ENCODE measurements at regions not wholly inside any gene's neighbourhood (a gene's known extent, or its start where the extent isn't known, plus 50 kb on each side); places are given as distances from the start of the nearest gene placed in this dataset.

GRCh38 chr2:177063331-177063730, 149.3 kb upstream of the HNRNPA3 start:
- DNase-seq (ENCODE audit: low spot score): no peak

DNA sequence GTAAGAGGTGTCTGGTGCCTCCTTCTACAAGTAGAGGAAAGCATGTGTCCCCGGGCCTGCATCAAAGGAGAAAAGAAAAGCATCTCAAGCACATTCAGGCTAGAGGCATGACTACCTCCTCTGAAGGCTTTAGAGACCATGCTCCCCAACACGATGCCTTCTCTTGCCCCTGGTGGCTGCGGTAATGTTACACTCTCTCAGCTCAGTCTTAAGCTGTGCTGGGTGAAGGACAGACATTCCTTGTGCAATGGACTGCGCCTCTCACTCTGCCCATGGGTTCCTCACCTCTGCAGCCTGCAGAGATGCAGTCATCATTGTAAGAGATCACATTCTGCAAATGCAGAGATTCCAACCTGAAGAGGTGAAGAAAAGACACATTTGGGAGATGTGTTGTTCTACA, 148.2 kb upstream of the HNRNPA3 start:
- DNase-seq (ENCODE audit: low spot score): no peak

GRCh38 chr2:177068967-177069366, 143.6 kb upstream of the HNRNPA3 start:
- no peak for DNase-seq (ENCODE audit: low spot score)

GRCh38 chr2:177072090-177072489, 140.5 kb upstream of the HNRNPA3 start:
- DNase-seq (ENCODE audit: low spot score): no peak

DNA sequence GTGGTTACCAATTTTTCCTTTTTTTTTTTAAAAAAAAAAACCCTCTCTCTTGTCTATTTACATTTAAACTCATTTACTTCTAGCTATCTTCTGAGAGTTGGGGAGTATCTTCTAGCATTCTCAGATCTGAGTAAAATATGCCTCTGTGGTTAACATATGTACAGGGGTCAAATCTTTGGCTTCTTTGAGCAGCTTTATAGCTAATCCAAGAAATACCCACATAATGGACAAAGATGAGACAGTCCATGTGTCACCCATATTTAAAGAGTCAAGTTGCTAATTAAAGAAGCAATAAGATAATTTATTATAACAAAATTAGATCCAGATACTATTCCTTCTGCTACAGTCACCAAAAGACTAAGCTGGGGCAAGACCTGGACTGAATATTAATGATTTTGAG, 139.0 kb upstream of the HNRNPA3 start:
- DNase-seq (ENCODE audit: low spot score): no peak

DNA sequence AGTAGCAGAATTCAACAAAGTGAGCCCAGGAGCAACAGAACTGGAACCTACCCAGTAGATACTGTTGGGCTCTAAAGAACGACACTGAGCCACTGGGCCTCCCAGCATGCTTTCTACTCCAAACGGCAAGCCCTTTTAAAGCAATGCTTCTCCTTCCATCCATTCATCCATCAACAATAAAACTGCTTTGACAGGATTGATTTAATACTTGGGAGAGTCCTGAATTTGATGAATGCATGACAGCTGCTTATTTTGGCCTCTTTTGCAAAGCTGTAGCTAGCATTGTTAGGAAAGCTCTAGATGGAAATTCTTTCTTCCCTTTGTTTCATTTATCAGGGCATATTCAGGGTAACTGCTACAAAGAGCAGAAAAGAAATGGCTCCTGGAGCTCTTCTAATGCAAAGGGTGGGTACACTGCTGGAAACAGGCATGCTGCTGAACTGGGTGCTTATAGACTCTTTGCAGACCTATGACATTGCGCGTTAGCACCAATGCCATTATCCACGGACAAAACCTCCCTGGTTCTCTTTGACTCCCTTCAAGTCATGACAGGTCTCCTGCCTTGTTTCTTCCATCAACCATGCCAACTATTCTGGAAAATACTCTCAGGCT, 138.4 kb upstream of the HNRNPA3 start:
- no peak for DNase-seq (ENCODE audit: low spot score)

- no peak for DNase-seq (ENCODE audit: low spot score)
These were observed 137.3 kb upstream of the HNRNPA3 start for GRCh38 chr2:177075254-177075653.

DNA sequence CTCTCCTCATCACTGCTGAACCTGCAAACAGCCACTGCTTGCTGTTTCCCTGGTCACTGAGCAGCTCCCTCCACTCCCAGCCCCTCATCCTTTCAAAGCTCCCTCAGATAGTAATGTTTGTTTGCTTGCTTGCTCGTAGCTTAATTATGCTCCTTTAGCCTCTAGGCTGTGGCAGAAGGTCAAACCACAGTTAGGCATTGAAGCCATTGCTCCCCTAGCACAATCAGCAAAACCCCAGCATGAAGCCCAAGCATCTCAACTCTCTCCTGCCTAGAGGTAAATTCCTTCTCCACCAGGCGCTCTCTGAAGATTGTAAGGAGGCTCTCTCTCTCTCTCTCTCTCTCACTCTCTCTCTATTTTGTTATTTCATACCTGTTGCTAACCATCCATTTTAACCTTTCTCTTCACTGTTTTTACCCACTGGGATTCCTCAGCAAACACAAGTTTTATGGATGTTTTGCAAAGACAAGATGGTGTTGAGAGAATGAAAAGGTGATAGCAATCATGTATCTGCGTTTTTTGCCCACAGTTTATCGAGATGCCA, 135.9 kb upstream of the HNRNPA3 start:
- no peak for DNase-seq (ENCODE audit: low spot score)

DNA sequence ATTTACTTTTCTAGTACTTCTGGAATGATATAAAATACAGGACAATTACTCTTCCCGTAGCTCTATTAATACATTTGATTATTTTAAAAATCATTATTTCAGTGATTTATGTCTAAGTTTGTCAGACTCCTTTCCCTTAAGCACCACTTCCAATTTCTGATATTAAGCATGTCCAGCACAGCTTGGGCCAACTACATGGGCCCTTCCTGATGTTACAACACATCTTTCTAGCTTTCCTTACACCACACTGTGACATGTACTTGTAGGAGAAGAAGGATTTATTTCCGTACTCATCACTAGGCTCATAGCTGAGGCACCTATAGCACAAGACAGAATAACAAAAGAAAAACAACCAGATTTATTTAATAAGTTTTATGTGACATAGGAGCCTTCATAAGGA, 134.8 kb upstream of the HNRNPA3 start:
- DNase-seq (ENCODE audit: low spot score): no peak

DNA sequence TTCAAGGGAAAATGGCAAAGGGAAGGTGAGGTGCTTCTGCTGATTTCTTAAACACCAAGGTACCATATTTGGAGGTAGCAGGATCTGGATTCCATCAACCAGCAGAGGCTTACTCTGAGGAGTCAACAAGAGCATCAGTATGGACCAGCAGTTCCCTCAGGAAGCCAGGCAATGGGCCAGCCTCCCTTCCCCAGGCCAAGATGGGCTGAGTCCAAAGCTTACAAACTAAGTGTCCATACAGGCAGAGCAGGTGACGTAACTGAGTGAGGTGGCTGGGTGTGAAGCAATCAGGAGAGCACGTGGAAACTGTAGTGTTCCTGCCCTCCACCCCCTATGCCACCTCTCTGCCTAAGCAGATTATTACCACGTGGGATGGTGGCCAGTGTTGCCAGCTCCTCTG, 134.2 kb upstream of the HNRNPA3 start:
- DNase-seq (ENCODE audit: low spot score): no peak

DNA sequence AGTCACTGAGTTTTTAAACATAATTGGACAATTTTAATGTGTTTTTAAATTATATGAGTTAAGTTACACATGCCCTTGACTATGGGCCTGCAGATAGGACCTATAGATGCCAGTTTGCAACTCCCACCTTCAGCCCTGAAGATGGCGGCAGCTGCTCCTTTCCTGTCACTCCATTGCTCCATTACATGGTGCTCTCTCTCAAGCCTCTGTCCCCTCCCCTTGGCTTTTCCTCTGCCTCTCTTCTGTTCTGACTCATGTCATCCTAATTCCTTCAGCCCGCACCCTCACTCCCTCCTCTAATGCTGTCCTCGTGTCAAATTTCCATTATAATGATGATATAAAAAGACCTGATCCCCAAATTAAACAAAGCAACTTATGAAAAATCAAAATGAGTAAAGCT, 133.7 kb upstream of the HNRNPA3 start:
- DNase-seq (ENCODE audit: low spot score): no peak

DNA sequence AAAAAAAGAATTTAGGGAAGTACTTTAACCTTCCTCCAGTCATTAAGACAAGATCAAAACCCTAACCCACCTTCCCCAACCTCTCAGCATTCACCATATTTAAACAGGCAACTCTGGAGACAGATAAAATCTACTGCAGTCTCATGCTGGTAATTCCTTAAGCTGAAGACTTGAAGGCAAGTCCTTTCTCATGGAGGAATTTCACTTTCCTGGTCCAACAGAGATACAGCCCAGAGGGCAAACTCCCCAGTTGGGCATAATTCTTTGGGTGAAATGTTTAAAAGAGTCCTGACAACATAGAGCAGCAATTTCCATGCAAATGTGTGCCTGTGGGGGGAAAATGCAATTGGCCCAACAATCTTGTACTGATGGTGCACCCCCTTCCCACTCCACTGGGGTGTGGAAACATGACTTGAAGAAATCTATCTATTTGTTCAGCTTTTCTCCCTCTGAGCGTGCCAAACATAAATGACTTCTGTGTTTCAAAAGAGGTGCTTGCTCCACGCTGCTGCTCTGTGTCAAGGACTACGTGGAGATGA, 131.8 kb upstream of the HNRNPA3 start:
- DNase-seq (ENCODE audit: low spot score): no peak

DNA sequence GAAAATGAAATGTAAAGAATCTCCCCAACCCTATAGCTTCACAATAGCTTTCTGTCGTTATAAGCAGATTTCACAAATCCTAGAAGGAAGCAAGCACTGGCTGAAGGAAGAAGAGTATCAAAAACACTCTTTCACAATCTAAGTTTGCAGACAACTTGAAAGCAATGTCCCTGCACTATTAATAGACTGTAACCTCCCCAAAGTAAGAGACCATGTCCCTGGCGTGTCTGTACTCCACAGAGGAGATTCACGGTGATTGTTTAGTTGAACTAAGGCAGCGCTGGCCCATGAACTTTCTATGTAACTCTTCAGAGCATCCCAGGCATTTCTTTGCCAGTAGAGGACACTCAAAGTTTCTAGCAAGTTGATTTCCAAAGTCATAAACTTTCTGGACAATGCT, 128.0 kb upstream of the HNRNPA3 start:
- DNase-seq (ENCODE audit: low spot score): no peak

GRCh38 chr2:177088529-177088928, 124.1 kb upstream of the HNRNPA3 start:
- DNase-seq (ENCODE audit: low spot score): no peak

GRCh38 chr2:177090967-177091366, 121.6 kb upstream of the HNRNPA3 start:
- no peak for DNase-seq (ENCODE audit: low spot score)

DNA sequence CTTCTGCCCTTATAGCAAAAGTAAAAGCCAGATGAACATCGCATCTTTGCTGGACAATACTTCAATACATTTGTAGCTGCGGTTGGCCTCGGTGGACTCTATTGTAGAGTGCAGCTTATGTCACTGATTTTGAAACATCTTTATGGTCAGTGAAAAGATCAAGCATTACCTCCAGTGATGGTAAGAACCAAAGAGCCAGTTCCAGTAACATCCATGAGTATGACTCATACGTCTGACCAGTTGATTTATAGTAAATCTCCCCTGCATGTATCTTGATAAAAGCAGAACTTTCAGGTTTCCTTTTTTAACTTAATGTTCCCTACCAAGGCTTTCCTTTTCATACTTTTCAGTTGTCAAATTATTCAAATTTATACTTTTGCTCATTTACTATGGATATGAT, 119.2 kb upstream of the HNRNPA3 start:
- DNase-seq (ENCODE audit: low spot score): no peak

- DNase-seq (ENCODE audit: low spot score): no peak
These were observed 114.5 kb upstream of the HNRNPA3 start for GRCh38 chr2:177098001-177098613.

DNA sequence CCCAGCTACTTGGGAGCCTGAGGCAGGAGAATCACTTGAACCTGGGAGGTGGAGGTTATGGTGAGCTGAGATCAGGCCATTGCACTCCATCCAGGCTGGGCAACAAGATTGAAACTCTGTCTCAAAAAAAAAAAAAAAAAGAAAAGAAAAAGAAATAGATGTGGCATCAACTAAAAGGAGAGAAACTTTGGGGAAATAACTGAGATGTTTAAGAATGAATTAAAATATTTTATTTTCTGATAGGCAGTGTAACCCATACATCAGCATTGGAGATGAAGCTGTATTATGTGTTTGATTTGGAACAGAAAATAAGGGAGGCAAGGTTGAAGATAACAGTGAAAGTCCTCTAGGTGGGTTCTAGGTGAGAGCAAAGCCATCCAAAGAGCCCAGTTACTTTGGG, 110.7 kb upstream of the HNRNPA3 start:
- DNase-seq (ENCODE audit: low spot score): no peak

GRCh38 chr2:177106212-177106611, 106.4 kb upstream of the HNRNPA3 start:
- no peak for DNase-seq (ENCODE audit: low spot score)

DNA sequence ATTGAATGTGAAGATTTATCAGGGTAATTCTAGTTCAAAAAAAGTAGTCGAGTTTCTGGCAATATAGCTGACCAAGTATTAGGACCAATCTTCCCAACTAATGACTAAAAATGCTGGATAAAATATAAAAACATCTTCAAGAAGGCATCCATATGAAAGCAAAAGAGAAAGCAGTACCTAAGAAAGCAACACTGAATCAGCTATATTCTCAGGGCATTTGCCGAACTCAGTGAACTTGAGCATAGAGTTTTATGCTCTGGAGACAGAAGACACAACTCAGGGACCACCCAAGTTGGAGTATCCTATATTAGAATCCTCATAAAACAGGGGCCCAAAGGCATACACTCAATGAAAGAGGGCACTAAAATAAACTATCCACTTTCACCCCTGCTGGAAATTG, 103.7 kb upstream of the HNRNPA3 start:
- DNase-seq (ENCODE audit: low spot score): no peak

GRCh38 chr2:177114712-177115111, 97.9 kb upstream of the HNRNPA3 start:
- DNase-seq (ENCODE audit: low spot score): no peak

DNA sequence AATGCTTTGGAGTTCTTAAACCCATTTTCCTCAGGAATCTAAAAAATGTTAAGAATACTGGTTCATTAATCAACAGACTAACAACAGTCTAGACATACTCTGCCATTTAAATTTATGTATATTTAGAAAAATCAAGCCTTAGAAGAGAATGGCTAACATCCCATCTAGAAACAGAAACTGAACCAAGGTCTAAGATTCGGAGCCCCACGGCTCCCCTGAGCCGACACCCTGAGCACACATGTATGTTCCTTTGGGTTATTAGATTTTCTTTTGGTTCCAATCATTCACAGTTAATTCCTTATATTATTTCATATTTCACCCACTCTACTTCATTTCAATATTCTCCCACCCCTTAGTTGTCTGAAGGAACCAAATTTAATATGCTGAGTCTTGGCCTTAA, 94.8 kb upstream of the HNRNPA3 start:
- no peak for DNase-seq (ENCODE audit: low spot score)

GRCh38 chr2:177118636-177119035, 94.0 kb upstream of the HNRNPA3 start:
- DNase-seq (ENCODE audit: low spot score): no peak

DNA sequence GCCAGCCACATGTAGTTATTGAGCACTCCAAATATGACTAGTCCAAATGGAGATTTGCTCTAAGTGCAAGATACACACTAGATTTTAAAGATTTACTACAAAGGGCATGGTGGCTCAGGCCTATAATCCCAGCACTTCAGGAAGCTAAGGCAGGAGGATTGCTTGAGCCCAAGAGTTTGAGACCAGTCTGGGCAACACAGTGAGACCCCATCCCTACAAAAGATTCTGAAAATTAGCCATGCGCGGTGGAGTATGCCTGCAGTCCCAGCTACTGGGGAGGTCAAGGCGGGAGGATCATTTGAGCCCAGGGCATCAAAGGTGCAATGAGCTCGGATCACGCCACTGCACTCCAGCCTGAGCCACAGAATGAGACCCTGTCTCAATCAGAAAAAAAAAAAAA, 93.5 kb upstream of the HNRNPA3 start:
- DNase-seq (ENCODE audit: low spot score): no peak
